HG02610 (cell line): ENCODE measurements at regions not wholly inside any gene's neighbourhood (a gene's known extent, or its start where the extent isn't known, plus 50 kb on each side); places are given as distances from the start of the nearest gene placed in this dataset.
A peak's percentile ranks its signal among the peaks of the same experiment; 100 is the strongest.

Experiments used
- ATAC-seq: cut with Tn5 transposase; IDR thresholded peaks from one replicate; pipeline ENCODE4 v1.9.1; 2021; ENCODE audit warnings: mild to moderate bottlenecking, moderate library complexity; ENCODE audit not compliant: unreplicated experiment

DNA sequence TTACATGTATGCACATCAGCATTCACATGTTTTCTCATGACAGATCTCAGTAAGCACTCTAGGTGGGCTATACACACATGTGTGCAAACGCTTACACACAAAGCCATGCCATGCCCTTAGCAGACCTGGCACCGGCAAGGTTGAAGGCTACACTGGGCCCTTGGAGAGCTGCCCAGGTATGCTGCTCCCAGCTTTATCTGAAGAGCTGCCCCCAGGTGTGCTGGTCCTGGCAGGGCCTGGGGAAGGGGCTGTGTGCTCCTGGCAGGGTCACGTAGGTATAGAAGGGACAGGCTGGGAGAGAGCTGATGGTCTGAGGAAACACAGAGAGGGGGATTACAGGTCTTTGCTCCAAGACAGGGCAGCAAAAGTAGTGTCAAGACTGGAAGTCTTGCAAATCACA is 146.7 kb upstream of the VANGL1 start:
- ATAC-seq: no peak

- no peak for ATAC-seq
Measured at GRCh38 chr1:115493834-115494233, 147.9 kb upstream of the VANGL1 start.

- no peak for ATAC-seq
Measured at GRCh38 chr1:115492880-115493279, 148.9 kb upstream of the VANGL1 start.

DNA sequence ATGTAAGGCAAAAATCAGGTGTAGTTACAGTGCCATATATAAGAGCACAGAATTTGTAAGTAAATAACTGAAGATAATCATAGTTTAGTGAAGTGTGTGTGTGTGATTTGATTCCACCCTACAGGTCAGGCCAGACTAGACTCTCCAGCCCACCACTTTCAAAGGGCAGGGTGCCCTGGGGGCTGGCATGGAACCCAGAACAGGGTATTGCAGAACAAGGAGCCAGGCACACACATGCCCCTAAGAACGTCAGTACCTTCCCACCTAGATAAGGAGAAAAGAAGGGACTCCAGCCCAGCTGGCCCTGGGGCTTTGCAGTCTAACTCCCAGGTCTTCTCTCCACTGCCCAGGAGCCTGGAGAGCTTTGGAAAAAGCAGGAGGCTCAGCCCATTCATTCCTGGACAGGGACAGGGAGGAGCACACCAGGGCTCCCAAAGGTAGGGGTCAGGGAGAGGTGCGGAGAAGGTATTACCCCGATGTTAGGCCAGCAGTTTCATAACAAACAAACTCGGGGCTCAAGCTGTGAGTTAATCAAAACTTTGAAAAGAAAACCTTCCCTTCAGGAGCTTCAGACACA is 149.7 kb upstream of the VANGL1 start:
- no peak for ATAC-seq

DNA sequence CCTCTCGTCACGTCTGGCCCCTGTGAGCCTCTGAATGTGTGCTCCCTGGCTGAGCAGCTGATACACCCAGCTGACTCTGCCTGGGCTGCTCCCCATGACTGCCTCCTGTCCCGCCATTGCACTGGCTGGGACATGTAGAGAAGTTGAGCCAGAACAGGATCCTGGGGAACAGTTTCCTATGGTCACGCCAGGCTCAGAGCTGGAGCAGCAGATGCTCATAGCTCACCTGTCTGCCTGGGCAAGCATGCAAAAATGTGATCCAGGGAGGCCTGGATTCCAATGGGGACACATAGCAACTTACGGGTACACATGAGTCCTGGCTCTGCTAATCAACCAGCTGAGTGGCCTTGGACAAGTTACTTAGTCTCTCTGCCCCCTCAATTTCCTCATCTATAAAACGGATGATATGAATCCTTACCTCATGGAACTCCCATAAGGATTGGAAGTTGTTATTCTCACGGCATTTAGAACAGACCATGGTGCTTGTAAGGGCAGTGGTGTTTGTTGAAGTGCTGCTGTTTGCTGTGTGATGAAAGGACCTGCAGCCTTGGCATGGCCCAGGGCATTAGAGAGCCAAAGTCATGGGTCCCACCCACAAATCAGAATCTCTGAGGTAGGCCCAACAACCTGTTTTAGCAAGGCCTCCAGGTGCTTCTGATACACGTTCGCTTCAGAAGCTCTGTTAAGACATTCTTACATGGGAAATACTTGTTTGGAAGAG is 150.3 kb upstream of the VANGL1 start:
- no peak for ATAC-seq

DNA sequence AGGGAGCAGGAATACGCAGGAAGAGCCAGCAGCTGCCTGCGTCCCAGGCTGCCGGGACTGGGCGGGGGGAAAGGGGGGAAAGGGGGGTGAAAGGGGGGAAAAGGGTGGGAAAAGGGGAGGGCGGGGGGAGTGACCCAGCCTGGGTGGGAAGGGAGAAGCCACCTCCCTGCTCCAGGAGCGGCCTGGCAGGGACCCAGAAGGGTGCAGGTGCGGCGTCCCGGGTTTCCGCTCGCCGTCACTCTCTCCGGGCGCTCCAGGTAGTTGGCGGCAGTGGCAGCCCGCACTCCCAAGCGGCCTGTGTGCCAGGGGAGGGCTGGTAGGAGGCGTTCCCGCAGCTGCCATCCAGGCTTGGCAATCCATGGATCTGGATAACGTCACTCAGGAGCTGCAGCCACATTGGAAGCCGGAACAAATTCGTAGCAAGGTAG is 141.0 kb upstream of the NGF start:
- no peak for ATAC-seq

GRCh38 chr1:115477071-115477470 is 139.0 kb upstream of the NGF start:
- ATAC-seq: no peak

GRCh38 chr1:115476616-115477015 is 138.6 kb upstream of the NGF start:
- ATAC-seq: no peak

GRCh38 chr1:115475901-115476300 is 137.9 kb upstream of the NGF start:
- ATAC-seq: no peak

GRCh38 chr1:115475252-115475651 is 137.2 kb upstream of the NGF start:
- ATAC-seq: no peak

DNA sequence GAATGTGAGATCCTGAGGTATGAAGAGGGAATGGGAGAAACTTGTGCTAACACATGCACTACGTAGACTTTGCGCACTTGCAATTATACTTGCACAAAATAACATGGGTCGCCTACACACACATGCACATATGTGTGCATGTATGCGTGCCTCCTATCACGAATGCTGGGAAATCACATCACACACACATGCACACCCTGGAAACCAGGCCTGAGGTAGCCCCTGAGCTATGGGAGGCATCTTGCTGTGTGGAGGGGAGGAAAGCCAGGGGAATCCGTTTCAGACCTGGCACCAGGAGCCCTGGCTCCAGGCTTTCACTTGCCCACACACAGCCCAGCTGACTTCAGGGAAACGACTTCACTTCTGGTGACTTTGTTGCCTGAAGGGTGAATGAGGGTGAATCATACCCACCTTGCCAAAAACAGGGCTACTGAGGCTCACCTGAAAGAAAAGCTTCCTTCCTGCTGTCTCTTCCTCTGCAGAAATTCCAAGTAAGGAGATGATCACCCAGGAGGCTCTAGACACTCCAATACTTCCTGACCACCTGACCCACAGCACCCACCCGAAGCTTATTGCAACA is 136.0 kb upstream of the NGF start:
- ATAC-seq: no peak

DNA sequence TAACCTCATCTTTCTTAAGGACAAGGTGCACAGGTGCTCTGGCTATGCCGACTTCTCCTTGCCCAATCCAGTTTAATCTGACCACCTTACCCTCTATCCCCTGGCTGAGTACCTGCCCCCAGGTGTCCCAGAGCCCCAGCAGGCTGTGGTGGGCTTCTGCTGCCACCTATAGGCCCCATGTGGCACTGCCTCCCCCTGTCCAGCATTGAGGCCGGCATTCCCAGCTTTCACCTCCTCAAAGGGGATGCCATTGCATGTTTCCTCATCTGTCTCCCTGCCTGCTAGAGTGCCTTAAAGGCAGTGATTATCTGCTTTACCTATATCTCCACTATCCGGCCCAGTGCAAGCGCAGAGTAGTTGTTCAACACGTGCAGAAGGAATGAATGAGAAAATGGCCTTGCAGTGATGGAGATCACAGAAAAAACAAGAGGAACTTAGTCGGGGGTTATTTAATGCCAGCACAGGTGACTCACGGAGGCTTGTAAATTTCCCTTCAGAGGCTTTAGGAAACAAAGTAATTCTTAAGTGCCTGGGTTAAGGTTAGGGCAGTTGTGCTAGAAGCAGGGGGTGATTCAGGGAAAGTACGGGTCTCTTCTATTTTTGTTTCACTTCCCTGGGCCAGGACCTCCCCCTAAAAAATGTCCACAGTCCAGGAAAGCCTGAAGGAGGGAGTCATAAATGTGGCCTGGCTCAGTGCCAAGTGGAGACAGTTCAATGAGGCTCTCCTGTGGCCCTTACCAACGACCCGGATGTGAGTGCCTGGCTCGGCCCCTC is 131.8 kb upstream of the NGF start:
- ATAC-seq: peak; percentile 58

DNA sequence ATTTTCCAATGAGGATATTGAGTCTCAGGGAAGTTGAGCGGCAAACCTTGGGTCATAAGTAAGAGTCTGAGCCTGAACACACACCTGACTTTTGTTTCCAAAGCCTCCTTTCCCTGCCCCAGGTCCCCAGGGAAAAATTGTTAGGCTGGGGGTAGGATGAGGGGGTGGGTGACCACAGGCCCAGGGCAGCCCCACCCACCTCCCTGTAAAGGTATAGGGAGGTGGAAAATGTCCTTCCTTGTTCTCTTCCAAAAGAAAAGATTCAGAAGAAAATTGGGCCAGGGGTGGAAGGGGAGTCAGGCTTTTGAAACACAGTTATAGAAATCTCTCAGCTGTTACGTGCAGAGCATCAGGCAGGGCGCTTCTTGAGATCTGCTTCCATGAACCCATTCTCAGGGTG is 129.7 kb upstream of the NGF start:
- no peak for ATAC-seq

- no peak for ATAC-seq
Measured at GRCh38 chr1:115467196-115467595, 129.1 kb upstream of the NGF start.

GRCh38 chr1:115466433-115466832 is 128.4 kb upstream of the NGF start:
- no peak for ATAC-seq

DNA sequence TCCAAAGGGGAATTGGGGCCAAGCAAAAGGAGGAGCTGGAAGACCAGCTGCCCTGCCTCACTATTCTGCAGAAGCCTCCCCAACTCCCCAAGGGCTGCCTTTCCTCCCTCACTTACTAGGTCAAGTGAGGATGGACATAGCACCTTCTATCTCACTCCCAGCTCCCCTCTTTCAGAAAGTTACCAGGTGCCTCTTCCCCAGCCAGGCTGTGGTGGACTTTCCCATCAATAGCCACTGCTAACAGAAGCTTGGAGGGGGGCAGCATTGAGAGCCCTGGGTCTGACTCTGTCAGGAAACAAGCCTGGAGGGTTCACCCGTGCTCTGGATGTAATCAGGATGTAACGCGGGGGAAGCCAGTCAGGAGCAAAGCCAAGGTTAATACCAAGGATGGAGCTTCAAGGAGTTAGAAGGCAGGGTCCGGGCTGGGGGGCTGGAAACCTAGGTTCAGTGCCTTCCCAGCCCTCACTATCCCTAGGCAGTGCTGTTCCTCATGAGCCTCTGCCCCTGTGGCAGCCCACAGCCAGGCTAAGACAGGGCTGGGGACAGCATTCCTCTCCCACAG is 127.8 kb upstream of the NGF start:
- ATAC-seq: no peak

- no peak for ATAC-seq
Measured at GRCh38 chr1:115463347-115463746, 125.3 kb upstream of the NGF start.

GRCh38 chr1:115462566-115463076 is 124.6 kb upstream of the NGF start:
- ATAC-seq: no peak

- ATAC-seq: no peak
Measured at GRCh38 chr1:115461526-115461925, 123.5 kb upstream of the NGF start.

- no peak for ATAC-seq
Measured at GRCh38 chr1:115459161-115459560, 121.1 kb upstream of the NGF start.

DNA sequence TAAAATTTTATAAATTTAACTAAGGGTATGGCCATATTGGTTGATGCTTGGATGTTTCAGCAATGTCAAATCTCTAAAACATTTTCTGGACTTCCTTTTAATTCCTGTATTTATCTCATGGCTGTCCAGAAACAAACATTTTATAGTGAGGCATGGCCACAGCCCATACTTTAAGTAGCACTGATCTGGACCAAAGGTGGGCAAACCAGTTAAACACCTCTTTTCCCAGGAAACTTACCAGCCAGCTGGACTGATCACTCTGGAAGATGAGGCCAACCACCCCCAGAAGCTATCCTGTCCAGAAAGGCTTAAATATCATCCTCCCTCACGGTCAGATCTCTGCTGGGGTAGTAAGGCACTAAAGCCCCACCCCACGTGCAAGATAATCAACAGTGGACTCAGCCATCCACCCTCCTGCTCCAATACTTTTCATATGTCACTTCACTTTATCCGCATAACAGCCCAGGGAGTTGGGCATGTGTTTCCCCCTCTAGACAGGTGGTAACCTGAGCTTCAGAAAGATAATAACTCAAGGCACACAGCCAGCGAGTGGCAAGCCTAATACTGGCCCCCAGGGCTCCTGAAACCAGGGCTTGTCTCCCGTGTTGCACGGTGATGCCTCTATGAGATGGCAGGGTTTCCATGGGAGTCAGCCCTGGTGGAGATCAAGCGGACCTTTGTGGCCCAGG is 120.5 kb upstream of the NGF start:
- no peak for ATAC-seq
